NCI-H345 treated with DMSO at 0.1 percent for 48 hours (cell line): ENCODE measurements at regions not wholly inside any gene's neighbourhood (a gene's known extent, or its start where the extent isn't known, plus 50 kb on each side); places are given as distances from the start of the nearest gene placed in this dataset.
"Not testable (repeated sequence)": the region's sequence is repeated elsewhere in the genome, so short reads cannot be mapped to it uniquely, and the experiment has no call there.

Experiments used
- DNase-seq: peaks from one replicate; lab custom pipeline; 2025; ENCODE audit not compliant: unreplicated experiment; lab: John Stamatoyannopoulos, UW

GRCh38 chrX:28205905-28206304, 224.7 kb upstream of the DCAF8L1 start:
- no peak for DNase-seq

- DNase-seq: no peak
These were observed 223.9 kb upstream of the DCAF8L1 start for GRCh38 chrX:28205126-28205525.

- DNase-seq: no peak
These were observed 207.8 kb upstream of the DCAF8L1 start for GRCh38 chrX:28189011-28189410.

- no peak for DNase-seq
These were observed 207.3 kb upstream of the DCAF8L1 start for GRCh38 chrX:28188526-28188925.

- no peak for DNase-seq
These were observed 198.8 kb upstream of the DCAF8L1 start for GRCh38 chrX:28180096-28180495.

GRCh38 chrX:28178206-28178605, 197.0 kb upstream of the DCAF8L1 start:
- no peak for DNase-seq

GRCh38 chrX:28177202-28177601, 196.0 kb upstream of the DCAF8L1 start:
- no peak for DNase-seq

GRCh38 chrX:28170713-28171112, 189.5 kb upstream of the DCAF8L1 start:
- no peak for DNase-seq

- DNase-seq: no peak
These were observed 176.9 kb upstream of the DCAF8L1 start for GRCh38 chrX:28158019-28158777.

GRCh38 chrX:28152263-28152662, 171.0 kb upstream of the DCAF8L1 start:
- not testable (repeated sequence) for DNase-seq

- DNase-seq: no peak
These were observed 154.3 kb upstream of the DCAF8L1 start for GRCh38 chrX:28135378-28136047.

- DNase-seq: no peak
These were observed 152.5 kb upstream of the DCAF8L1 start for GRCh38 chrX:28133763-28134162.

- no peak for DNase-seq
These were observed 146.4 kb upstream of the DCAF8L1 start for GRCh38 chrX:28127662-28128061.

GRCh38 chrX:28126886-28127285, 145.6 kb upstream of the DCAF8L1 start:
- DNase-seq: no peak

GRCh38 chrX:28124416-28124815, 143.2 kb upstream of the DCAF8L1 start:
- no peak for DNase-seq

GRCh38 chrX:28120580-28121245, 139.5 kb upstream of the DCAF8L1 start:
- DNase-seq: not testable (repeated sequence)

GRCh38 chrX:28120072-28120471, 138.8 kb upstream of the DCAF8L1 start:
- no peak for DNase-seq

- no peak for DNase-seq
These were observed 127.1 kb upstream of the DCAF8L1 start for GRCh38 chrX:28108186-28108945.

GRCh38 chrX:28099166-28099565, 117.9 kb upstream of the DCAF8L1 start:
- no peak for DNase-seq

- no peak for DNase-seq
These were observed 104.4 kb upstream of the DCAF8L1 start for GRCh38 chrX:28085653-28086052.

- peak; percentile 73 for DNase-seq
These were observed 77.7 kb upstream of the DCAF8L1 start for GRCh38 chrX:28058901-28059300.
